ENCODE measurements at regions not wholly inside any gene's neighbourhood (a gene's known extent, or its start where the extent isn't known, plus 50 kb on each side); places are given as distances from the start of the nearest gene placed in this dataset.

- TF ChIP-seq CTCF (IDR thresholded peaks at IDR 0.05) (no peak), EZH2 (IDR thresholded peaks at IDR 0.05; ENCODE audit: borderline replicate concordance, insufficient read depth, low read depth, low read length, poor library complexity, severe bottlenecking) (no peak)
These were observed 99.7 kb downstream of the DACT1 start for GRCh38 chr14:58737511-58737910.

Measured in B cell (primary cell).